ENCODE measurements at regions not wholly inside any gene's neighbourhood (a gene's known extent, or its start where the extent isn't known, plus 50 kb on each side); places are given as distances from the start of the nearest gene placed in this dataset.

GRCh38 chr2:120852200-120852815 lies 116.6 kb downstream of the GLI2 start:
- Histone ChIP-seq H3K4me3 (ENCODE audit: insufficient read depth, low read depth, low read length) (no peak overlapping the region), H4K20me1 (ENCODE audit: insufficient read depth, low read length) (peaks cover 78% of the 10 kb centered on the region), H2AFZ (ENCODE audit: low read depth, low read length) (no peak overlapping the region), H3K36me3 (ENCODE audit: insufficient read depth, low read length) (no peaks in the 10 kb centered on the region), H3K27ac (ENCODE audit: low read depth, low read length) (no peak overlapping the region), H3K79me2 (ENCODE audit: insufficient read depth, low read length) (peaks cover 37% of the 10 kb centered on the region), H3K9me3 (ENCODE audit: insufficient read depth, low read depth, low read length) (no peaks in the 10 kb centered on the region), H3K27me3 (ENCODE audit: insufficient read depth, low read length) (no peaks in the 10 kb centered on the region), H3K4me1 (ENCODE audit: insufficient read depth, low read length) (peaks cover 8% of the 10 kb centered on the region), H3K9ac (ENCODE audit: low read length) (no peak overlapping the region), H3K4me2 (ENCODE audit: low read length) (no peak overlapping the region)
- Mint-ChIP-seq H3K36me3 (ENCODE audit: low read depth, unreplicated experiment) (peaks cover 18% of the 10 kb centered on the region), H3K4me1 (ENCODE audit: low read depth, unreplicated experiment) (peaks cover 29% of the 10 kb centered on the region), H3K27me3 (ENCODE audit: low read depth, unreplicated experiment) (no peaks in the 10 kb centered on the region), H3K4me3 (ENCODE audit: unreplicated experiment) (no peak overlapping the region), H3K27ac (ENCODE audit: unreplicated experiment) (no peak overlapping the region), H3K9me3 (ENCODE audit: unreplicated experiment) (peaks cover 5% of the 10 kb centered on the region)
- FAIRE-seq = no peak
- DNase-seq (ENCODE audit: low read depth) = no peak
- TF ChIP-seq EZH2 (IDR thresholded peaks at IDR 0.05; ENCODE audit: insufficient read depth, low read length) (no peak), CTCF (IDR thresholded peaks at IDR 0.05; ENCODE audit: insufficient read depth, low read depth, low read length) (no peak)

GRCh38 chr2:120853306-120854013 lies 117.8 kb downstream of the GLI2 start:
- H3K36me3 Mint-ChIP-seq (ENCODE audit: low read depth, unreplicated experiment) = peaks cover 16% of the 10 kb centered on the region
- no peak for FAIRE-seq
- H2AFZ ChIP-seq (ENCODE audit: low read depth, low read length) = no peak overlapping the region
- H3K79me2 ChIP-seq (ENCODE audit: insufficient read depth, low read length) = peaks cover 45% of the 10 kb centered on the region
- peaks cover 5% of the 10 kb centered on the region for H3K9me3 Mint-ChIP-seq (ENCODE audit: unreplicated experiment)
- H3K27me3 Mint-ChIP-seq (ENCODE audit: low read depth, unreplicated experiment) = no peaks in the 10 kb centered on the region
- H4K20me1 ChIP-seq (ENCODE audit: insufficient read depth, low read length) = peaks cover 72% of the 10 kb centered on the region
- H3K4me3 Mint-ChIP-seq (ENCODE audit: unreplicated experiment) = no peak overlapping the region
- peaks cover 6% of the 10 kb centered on the region for H3K4me1 ChIP-seq (ENCODE audit: insufficient read depth, low read length)
- TF ChIP-seq EZH2 (IDR thresholded peaks at IDR 0.05; ENCODE audit: insufficient read depth, low read length) (no peak), CTCF (IDR thresholded peaks at IDR 0.05; ENCODE audit: insufficient read depth, low read depth, low read length) (no peak)
- no peak overlapping the region for H3K9ac ChIP-seq (ENCODE audit: low read length)
- H3K36me3 ChIP-seq (ENCODE audit: insufficient read depth, low read length) = no peaks in the 10 kb centered on the region
- no peak overlapping the region for H3K27ac ChIP-seq (ENCODE audit: low read depth, low read length)
- no peak overlapping the region for H3K4me2 ChIP-seq (ENCODE audit: low read length)
- H3K4me3 ChIP-seq (ENCODE audit: insufficient read depth, low read depth, low read length) = no peak overlapping the region
- H3K27me3 ChIP-seq (ENCODE audit: insufficient read depth, low read length) = no peaks in the 10 kb centered on the region
- H3K27ac Mint-ChIP-seq (ENCODE audit: unreplicated experiment) = peak overlapping the region; percentile 47
- H3K4me1 Mint-ChIP-seq (ENCODE audit: low read depth, unreplicated experiment) = peaks cover 30% of the 10 kb centered on the region
- DNase-seq (ENCODE audit: low read depth) = no peak
- H3K9me3 ChIP-seq (ENCODE audit: insufficient read depth, low read depth, low read length) = no peaks in the 10 kb centered on the region
